Head of caudate nucleus (tissue), 42 donors: ENCODE measurements at regions not wholly inside any gene's neighbourhood (a gene's known extent, or its start where the extent isn't known, plus 50 kb on each side); places are given as distances from the start of the nearest gene placed in this dataset.

ENCODE experiments used
- DNase-seq, 42 donors: peaks; one replicate each; pipeline versions ENCODE4 v3.0.0 to v3.0.0-alpha.2; 2020 to 2021; ENCODE audit warnings: mixed read lengths in 7 of 42
- intact Hi-C: fragments of 100-400 bp; cut with DNase I; formaldehyde crosslinking; loops from one replicate; pipeline ENCODE4 v1.15.0; 2022

GRCh38 chr2:122966461-122966860 lies 1058.6 kb upstream of the CNTNAP5 start:
- DNase-seq, result no peak

DNA sequence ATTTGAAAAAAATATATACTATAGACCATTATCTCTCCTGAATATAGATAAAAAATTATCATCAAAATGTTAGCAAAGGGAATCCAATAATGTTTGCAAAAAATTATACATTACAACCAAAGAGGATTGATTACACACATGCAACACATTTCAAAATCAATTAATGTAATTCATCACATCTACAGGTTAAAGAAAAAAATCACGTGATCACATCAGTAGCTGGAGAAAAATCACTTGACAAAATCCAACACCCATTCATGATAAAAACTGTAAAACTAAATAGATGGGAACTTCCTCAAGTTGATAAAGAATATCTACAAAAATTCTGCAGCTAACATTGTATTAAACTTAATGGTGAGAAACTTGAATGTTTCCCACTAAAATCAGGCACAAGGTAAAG lies 1047.5 kb upstream of the CNTNAP5 start:
- DNase-seq, result no peak
- intact Hi-C loops, result no loop called here

More at GRCh38 chr2:122966461-122966860, 1058.6 kb upstream of the CNTNAP5 start:
- intact Hi-C loops, result no loop called here

- intact Hi-C loops, result no loop called here
- no peak for DNase-seq
Measured at GRCh38 chr2:122980671-122981070, 1044.4 kb upstream of the CNTNAP5 start.

GRCh38 chr2:122982936-122983335 lies 1042.2 kb upstream of the CNTNAP5 start:
- no peak for DNase-seq
- intact Hi-C loops, result no loop called here

DNA sequence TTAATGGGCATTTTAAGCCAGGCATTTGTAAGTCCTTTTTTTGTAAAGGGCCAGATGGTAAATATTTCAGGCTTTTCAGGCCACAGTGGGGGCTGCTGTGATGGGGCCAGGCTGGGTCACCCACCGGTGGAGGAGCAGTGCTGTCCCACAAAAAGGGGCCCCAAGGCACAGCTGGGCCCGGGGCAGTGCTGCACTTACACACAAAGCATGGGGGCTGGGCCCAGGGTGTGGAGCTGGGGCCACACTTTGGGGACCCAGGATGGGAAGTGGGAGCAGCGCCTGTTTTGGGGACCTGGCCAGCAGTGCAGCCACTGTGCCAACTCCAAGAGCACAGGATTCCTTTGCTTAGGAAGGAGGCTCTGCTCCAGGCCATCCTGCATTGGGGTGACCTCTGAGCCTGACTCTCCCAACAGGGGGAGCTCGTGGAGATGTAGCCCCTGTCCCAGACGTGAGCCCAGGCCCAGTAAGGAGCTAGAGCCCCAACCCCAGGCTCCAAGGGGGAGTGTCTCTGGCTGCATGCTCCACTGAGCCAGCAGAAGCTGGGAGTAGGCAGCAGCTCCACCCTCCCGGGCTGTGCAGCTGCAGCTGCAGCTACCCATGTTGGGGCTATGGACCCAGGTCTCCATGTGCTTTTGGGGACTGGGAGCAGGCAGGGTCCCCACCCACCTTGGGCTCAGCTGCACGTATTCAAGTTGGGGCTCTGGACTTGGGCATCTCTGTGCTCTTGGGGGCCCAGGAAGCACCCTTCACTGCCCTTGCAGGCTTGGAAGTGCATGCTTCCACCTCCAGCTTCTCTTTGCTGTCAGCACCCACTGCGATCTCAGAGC lies 1036.5 kb upstream of the CNTNAP5 start:
- DNase-seq, result no peak
- intact Hi-C loops, result no loop called here

- intact Hi-C loops, result no loop called here
- no peak for DNase-seq
Measured at GRCh38 chr2:122993592-122993991, 1031.5 kb upstream of the CNTNAP5 start.

- no peak for DNase-seq
- intact Hi-C loops, result no loop called here
Measured at GRCh38 chr2:122999258-122999657, 1025.8 kb upstream of the CNTNAP5 start.

GRCh38 chr2:122999821-123000220 lies 1025.3 kb upstream of the CNTNAP5 start:
- DNase-seq, result no peak
- intact Hi-C loops, result no loop called here

GRCh38 chr2:123002660-123003248 lies 1022.3 kb upstream of the CNTNAP5 start:
- intact Hi-C loops, result no loop called here
- DNase-seq, result no peak

GRCh38 chr2:123015186-123015585 lies 1009.9 kb upstream of the CNTNAP5 start:
- no peak for DNase-seq
- intact Hi-C loops, result no loop called here

GRCh38 chr2:123035541-123035940 lies 989.5 kb upstream of the CNTNAP5 start:
- intact Hi-C loops, result no loop called here
- DNase-seq, result no peak

- intact Hi-C loops, result no loop called here
- DNase-seq, result no peak
Measured at GRCh38 chr2:123036300-123036699, 988.8 kb upstream of the CNTNAP5 start.

GRCh38 chr2:123040506-123040905 lies 984.6 kb upstream of the CNTNAP5 start:
- intact Hi-C loops, result no loop called here
- no peak for DNase-seq

GRCh38 chr2:123043458-123043857 lies 981.6 kb upstream of the CNTNAP5 start:
- DNase-seq, result no peak
- intact Hi-C loops, result no loop called here

GRCh38 chr2:123045713-123046112 lies 979.4 kb upstream of the CNTNAP5 start:
- intact Hi-C loops, result no loop called here
- DNase-seq, result no peak

- intact Hi-C loops, result no loop called here
- no peak for DNase-seq
Measured at GRCh38 chr2:123047186-123047585, 977.9 kb upstream of the CNTNAP5 start.

GRCh38 chr2:123051136-123051535 lies 974.0 kb upstream of the CNTNAP5 start:
- intact Hi-C loops, result no loop called here
- DNase-seq, result no peak

GRCh38 chr2:123061534-123061933 lies 963.6 kb upstream of the CNTNAP5 start:
- no peak for DNase-seq
- intact Hi-C loops, result no loop called here

GRCh38 chr2:123073371-123073770 lies 951.7 kb upstream of the CNTNAP5 start:
- intact Hi-C loops, result no loop called here

GRCh38 chr2:123073956-123074355 lies 951.1 kb upstream of the CNTNAP5 start:
- intact Hi-C loops, result no loop called here
- no peak for DNase-seq

More at GRCh38 chr2:123073371-123073770, 951.7 kb upstream of the CNTNAP5 start:
- no peak for DNase-seq

GRCh38 chr2:123077101-123077500 lies 948.0 kb upstream of the CNTNAP5 start:
- no peak for DNase-seq
- intact Hi-C loops, result no loop called here
